GM18519 (cell line): ENCODE measurements at regions not wholly inside any gene's neighbourhood (a gene's known extent, or its start where the extent isn't known, plus 50 kb on each side); places are given as distances from the start of the nearest gene placed in this dataset.

Experiments used
- ATAC-seq: cut with Tn5 transposase; IDR thresholded peaks from one replicate; pipeline ENCODE4 v1.9.1; 2021; ENCODE audit warnings: mild to moderate bottlenecking, moderate library complexity; ENCODE audit not compliant: unreplicated experiment, low FRiP score

DNA sequence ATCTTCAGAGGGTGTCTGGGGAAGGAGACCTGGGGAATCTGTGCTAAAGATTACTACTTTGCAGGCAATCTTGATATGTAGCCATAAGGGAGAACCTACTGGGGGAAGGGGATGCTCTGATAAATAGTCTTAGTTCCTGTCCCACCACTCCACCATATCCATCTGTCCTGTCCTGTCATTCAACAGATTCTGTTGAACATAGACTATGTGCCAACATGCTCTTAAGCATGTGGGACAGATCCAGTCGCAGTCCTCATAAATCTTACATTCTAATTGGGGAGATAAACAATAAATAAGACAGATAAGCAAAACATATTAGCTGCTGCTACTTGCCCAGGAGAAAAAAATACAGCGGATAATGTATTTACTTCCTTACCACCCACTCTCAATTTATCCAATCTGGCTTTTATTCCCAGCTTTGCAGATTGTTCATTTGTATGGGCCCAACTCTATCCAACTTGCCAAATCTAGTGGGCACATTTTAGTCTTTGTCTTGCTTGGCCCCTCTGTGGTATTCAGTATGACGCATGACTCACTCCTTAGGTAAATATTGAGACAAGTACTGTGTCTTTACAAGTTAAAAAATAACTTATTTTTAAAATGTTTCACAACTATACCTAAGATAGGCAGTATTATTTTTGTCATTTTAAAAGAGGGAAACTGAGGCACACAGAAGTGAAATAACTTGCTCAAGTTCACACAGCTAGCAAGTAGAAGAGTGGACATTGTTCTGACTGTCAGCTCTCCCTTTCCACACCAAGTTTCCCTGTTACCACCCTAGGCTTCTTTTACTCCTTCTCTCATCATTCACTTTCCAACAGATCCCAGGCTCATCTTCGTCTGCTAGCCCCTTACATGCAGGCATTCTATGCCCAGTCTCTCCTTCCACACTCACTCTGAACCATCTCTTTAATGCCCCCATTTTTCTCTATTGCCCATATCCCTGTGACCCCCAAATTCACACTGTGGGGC, 133.6 kb upstream of the SESN3 start:
- ATAC-seq, result no peak

GRCh38 chr11:95363708-95364107, 132.7 kb upstream of the SESN3 start:
- ATAC-seq, result no peak

DNA sequence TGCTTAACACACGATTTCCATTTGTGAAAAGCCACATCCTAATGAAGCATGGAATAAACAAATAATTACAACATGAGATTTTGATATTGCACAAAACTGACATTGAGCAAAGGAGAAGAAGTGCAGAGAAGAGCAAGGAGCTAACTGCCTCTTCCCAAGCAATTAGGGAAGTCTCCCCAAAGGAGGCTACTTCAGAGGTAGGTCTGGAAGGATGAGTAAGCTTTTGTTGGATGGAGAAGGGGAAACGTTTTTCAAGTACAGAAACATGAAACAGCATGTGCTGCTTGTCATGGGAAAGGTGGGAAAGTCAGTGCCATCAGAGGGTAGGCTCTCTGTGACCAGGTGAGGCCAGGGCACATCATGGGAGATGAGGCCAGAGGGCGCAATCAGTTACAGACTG, 132.2 kb upstream of the SESN3 start:
- ATAC-seq, result no peak

DNA sequence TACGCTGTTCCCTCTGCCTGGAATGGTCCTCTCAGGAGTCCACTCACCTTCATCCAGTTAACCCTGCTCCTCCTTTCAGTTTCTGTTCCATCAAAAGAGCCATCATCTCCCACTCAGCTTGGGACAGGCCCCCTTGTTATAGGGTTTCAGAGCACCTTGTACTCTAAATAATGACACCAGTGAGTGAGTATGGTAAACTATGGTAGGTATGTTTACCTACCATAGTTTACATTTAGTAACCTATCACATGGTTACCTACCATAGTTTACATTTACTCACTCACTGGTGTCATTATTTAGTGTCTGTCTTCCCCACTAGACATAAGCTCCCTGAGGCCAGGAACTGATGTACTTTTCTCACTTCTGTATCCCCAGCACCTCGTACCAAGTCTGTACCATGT, 130.2 kb upstream of the SESN3 start:
- ATAC-seq, result no peak

- ATAC-seq, result no peak
Observed at GRCh38 chr11:95360377-95361075, 129.5 kb upstream of the SESN3 start.

- ATAC-seq, result no peak
Observed at GRCh38 chr11:95359756-95360155, 128.8 kb upstream of the SESN3 start.

DNA sequence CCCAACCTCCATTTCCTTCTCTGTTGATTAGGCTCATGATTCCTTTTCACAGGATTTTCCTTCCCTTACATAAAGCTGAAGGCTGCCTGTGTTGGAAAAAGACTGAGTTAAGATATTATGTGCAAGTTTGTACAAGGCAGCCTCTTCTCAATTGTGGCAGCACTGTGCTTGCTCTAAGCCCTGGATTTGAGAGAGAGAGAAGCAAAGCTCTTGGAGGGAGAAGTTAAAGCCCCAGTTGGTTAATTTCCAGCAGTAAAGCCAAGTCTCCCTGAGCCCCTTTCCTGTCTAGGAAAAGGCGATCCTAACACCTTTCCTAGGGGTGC, 128.3 kb upstream of the SESN3 start:
- no peak for ATAC-seq

- ATAC-seq, result no peak
Observed at GRCh38 chr11:95358511-95359340, 127.7 kb upstream of the SESN3 start.

DNA sequence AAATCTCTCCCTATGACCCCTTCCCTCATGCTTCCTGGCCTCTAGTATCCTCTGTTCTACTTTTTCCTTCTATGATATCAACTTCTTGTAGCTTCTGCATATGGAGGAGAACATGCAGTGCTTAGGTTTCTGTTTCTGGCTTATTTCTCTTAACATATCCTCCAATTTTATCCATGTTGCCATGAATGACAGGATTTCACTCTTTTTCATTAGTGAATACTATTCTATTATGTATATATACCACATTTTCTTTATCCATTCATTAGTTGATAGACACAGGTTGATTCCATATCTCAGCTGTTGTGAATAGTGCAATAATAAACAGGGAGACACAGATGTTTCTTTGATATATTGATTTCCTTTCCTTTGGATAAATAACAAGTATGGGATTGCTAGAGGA, 123.3 kb upstream of the SESN3 start:
- ATAC-seq, result no peak

DNA sequence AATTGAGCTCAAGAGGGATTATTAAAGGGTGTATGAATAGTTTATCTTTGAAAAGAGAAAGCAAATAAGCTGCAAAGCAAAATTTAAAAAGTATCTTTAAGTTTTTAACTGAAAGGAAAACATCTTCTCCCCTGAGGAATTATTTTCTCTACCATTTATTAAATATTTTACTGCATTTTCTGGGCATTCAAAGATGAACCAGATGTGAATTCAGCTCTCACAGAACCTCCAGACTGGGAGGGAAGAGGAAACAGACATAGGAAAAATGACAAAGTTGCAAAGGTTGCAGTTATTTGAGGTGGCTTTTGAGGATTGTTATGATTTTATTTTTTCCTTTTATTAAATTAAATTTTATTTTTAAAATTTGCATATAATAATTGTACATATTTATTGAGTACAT, 122.7 kb upstream of the SESN3 start:
- ATAC-seq, result no peak

DNA sequence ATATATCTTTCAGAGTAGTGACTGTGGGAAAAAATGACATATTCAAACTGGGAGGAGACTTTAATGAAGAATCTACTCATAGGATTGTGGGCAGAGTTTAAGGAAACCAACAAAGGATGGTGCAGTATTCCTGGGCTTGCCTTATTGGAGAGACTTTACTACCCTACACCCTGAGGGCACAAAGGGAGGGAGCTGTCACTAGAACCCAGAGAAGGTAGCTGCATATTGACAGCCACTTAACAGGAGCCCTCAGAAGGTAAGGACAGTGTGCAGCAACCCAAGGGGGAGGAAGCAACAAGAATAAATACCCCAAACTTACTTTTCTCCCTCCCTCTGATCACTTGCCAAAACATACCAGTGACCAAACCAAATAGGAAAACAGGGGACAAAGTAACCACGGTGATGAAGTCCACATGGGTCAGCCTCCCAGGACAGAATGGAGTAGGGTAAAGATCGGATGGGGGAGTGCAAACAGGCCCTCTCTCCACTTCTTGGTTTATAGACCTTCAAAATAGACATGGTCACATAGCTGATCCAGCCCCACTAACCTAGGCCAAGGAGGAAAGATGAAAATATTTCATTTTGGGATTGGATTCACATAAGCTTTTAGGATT, 121.8 kb upstream of the SESN3 start:
- no peak for ATAC-seq

DNA sequence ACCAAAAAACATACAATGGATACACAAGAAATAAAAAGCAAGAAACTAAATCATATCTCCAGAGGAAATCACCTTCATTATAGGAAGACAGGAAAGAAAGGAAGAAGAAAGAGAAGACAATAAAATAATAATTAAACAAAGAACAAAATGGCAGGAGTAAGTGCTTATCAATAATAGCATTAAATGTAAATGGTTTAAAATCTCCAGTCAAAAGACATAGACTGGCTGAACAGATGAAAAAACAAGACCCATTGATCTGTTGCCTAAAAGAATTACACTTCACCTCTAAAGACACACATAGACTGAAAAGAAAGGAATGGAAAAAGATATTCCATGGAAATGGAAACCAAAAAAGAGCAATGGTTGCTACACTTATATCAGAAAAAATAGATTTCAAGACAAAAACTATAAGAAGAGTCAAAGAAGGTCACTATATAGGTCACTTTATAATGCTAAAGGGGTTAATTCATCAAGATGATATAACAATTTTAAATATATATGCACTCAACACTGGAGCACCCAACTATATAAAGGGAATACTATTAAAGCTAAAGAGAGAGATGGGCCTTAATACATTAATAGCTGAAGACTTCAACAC, 118.4 kb upstream of the SESN3 start:
- ATAC-seq, result no peak

DNA sequence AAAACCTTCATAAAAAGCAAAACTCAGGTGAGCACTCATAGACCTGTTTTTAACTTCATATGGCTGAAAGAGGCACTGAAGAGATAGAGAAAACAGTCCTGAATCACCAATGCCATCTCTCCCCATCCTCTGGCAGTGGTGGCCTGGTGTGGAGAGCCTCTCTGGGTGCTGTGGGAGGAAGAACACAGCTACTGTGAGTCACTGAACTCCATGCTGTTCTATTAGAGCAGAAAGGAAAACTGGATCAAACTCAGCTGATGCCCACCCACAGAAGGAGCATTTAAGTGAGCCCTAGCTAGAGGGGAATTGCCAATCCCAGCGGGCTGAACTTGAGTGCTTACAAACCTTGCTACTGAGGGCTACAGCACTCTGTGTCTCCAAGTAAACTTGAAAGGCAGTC, 115.3 kb upstream of the SESN3 start:
- ATAC-seq, result no peak

DNA sequence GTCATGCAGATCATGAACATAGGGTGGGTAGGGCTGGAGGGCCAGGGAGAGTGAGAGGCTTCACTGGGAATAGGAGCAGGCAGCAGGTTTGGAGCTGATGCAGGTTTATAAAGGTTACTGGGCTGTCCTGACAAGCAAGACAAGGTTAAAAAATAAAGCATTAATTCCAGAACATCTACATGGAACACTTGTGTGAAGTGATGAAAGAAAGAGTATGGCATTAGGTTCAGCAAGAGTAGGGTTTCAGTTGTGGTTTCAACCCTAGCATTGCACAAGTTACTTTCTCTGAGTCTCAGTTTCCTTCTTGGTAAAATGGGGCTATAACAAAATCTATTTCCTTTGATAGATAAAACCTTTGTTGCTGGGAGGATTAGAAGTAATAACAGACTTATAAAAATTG, 114.6 kb upstream of the SESN3 start:
- peak; percentile 75 for ATAC-seq

- no peak for ATAC-seq
Observed at GRCh38 chr11:95344932-95345642, 114.1 kb upstream of the SESN3 start.

DNA sequence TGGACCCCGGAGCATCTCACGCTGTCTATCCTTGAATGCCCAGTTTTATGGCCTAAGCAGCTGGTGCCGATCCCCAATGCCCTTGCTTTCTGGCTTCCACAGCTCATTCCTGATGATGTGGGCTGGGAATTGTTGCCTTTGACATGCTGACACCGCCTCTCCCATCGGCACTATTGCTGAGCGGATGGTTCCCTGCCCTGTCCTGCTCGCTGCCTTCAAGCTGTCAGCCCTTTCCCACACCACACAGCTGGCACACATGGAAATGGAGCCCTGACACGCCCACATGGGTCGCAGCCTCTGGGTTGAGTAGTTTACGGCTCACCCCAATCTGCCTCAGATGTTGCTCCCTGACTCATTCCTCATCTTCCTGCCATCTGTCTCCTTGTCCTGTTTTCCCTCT, 110.2 kb upstream of the SESN3 start:
- no peak for ATAC-seq

DNA sequence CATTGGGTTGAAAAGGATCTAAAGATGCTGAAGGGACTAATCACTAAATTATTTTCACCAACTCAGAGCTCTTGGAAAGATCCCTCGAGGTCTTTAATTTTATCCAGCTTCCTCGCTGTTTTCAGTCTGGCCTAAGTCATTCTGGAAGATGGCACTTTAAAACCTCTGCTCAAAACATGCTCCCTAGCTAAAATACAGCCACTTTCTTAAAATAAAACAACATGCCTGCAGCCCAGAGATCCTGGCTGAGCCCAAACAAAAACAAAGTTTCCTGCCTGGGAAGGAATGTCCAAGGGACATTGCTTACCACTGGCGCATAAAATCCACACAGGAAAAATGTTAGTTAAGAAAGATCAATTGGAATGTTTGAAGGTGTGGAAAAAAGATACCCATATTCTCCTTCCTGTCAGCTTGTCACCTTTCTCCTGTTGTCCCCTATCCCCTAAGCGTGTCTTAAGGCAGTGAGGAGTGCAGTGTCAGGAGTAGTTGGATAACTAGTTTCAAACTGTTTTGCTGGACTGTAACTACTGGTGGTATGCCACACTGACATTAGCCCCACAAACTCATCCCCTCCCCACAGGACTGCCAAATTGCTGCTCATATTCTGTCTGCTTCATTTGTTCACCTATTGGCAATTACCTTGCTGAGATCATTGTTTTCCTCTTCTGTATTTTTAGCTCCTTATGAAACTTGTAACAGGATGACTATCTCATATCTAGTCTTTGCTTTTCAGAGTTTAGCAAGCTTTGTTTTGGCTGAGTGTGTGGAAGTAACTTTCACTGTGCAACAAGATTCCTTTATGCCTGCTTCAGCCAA, 108.3 kb upstream of the SESN3 start:
- ATAC-seq, result peak; percentile 68

GRCh38 chr11:95338430-95338991, 107.5 kb upstream of the SESN3 start:
- no peak for ATAC-seq
